Cardiac muscle cell (in vitro differentiated cells and primary cell): ENCODE measurements at regions not wholly inside any gene's neighbourhood (a gene's known extent, or its start where the extent isn't known, plus 50 kb on each side); places are given as distances from the start of the nearest gene placed in this dataset.
"Not testable (repeated sequence)": the region's sequence is repeated elsewhere in the genome, so short reads cannot be mapped to it uniquely, and the experiment has no call there.

ENCODE experiments used
- DNase-seq, 2 donors: peaks; one replicate each; pipeline versions ENCODE4 v3.0.0 to v3.0.0-alpha.2; 2010 to 2017; ENCODE audit warnings: low read depth in 1 of 2, low spot score in 1 of 2
- H3K27ac ChIP-seq: fragments of 200-600 bp; sonication (generic); 2 replicates; pipeline ENCODE4 v1.5.1; 2016
- H3K27me3 ChIP-seq: fragments of 200-600 bp; sonication (generic); 2 replicates; pipeline ENCODE4 v1.6.0; 2016; ENCODE audit warnings: control low read depth
- H3K36me3 ChIP-seq: fragments of 200-600 bp; sonication (generic); 2 replicates; pipeline ENCODE4 v1.5.1; 2016; ENCODE audit warnings: control low read depth
- H3K4me1 ChIP-seq: fragments of 200-600 bp; sonication (generic); 2 replicates; pipeline ENCODE4 v1.8.1; 2017; ENCODE audit warnings: low read depth, mild to moderate bottlenecking, mixed run types
- H3K4me3 ChIP-seq: fragments of 200-600 bp; sonication (generic); 2 replicates; pipeline ENCODE4 v1.5.1; 2016; ENCODE audit warnings: mild to moderate bottlenecking
- H3K9me3 ChIP-seq: fragments of 200-600 bp; sonication (generic); 2 replicates; pipeline ENCODE4 v1.5.1; 2017; ENCODE audit warnings: low read depth, mild to moderate bottlenecking, control low read depth
- CTCF ChIP-seq: IDR thresholded peaks from 2 replicates; pipeline ENCODE4 v1.5.1; 2012; ENCODE audit warnings: low read depth, mild to moderate bottlenecking, low read length

GRCh38 chr5:119299242-119299614 is 56.6 kb upstream of the TNFAIP8 start:
- not testable (repeated sequence) for H3K9me3 ChIP-seq, H3K27ac ChIP-seq, DNase-seq, H3K27me3 ChIP-seq, H3K4me1 ChIP-seq, H3K4me3 ChIP-seq, H3K36me3 ChIP-seq

- H3K9me3 ChIP-seq, result not testable (repeated sequence)
Measured at GRCh38 chr5:119299615-119300310, 56.1 kb upstream of the TNFAIP8 start.

GRCh38 chr5:119300311-119300670 is 55.5 kb upstream of the TNFAIP8 start:
- no peaks in the 10 kb centered on the region for H3K27me3 ChIP-seq
- H3K4me3 ChIP-seq, result no peak overlapping the region
- H3K27ac ChIP-seq, result no peak overlapping the region
- peaks cover 9% of the 10 kb centered on the region for H3K4me1 ChIP-seq
- no peak for DNase-seq
- H3K9me3 ChIP-seq, result no peaks in the 10 kb centered on the region
- TF ChIP-seq CTCF, result no peak
- no peaks in the 10 kb centered on the region for H3K36me3 ChIP-seq

More at GRCh38 chr5:119299615-119300310, 56.1 kb upstream of the TNFAIP8 start:
- not testable (repeated sequence) for H3K27me3 ChIP-seq, H3K36me3 ChIP-seq, H3K4me3 ChIP-seq, H3K27ac ChIP-seq, DNase-seq, H3K4me1 ChIP-seq

- no peak for TF ChIP-seq CTCF
- Histone ChIP-seq H3K4me3 (no peak overlapping the region), H3K27ac (no peak overlapping the region), H3K27me3 (no peaks in the 10 kb centered on the region), H3K4me1 (peaks cover 9% of the 10 kb centered on the region), H3K9me3 (no peaks in the 10 kb centered on the region), H3K36me3 (no peaks in the 10 kb centered on the region)
- no peak for DNase-seq
Measured at GRCh38 chr5:119301210-119301609, 54.6 kb upstream of the TNFAIP8 start.

- H3K4me1 ChIP-seq, result peaks cover 9% of the 10 kb centered on the region
- no peak overlapping the region for H3K27ac ChIP-seq
- no peak overlapping the region for H3K4me3 ChIP-seq
- H3K27me3 ChIP-seq, result no peaks in the 10 kb centered on the region
- no peaks in the 10 kb centered on the region for H3K9me3 ChIP-seq
- no peaks in the 10 kb centered on the region for H3K36me3 ChIP-seq
- no peak for DNase-seq
- TF ChIP-seq CTCF, result no peak
Measured at GRCh38 chr5:119301906-119302305, 53.9 kb upstream of the TNFAIP8 start.

- no peak overlapping the region for H3K27ac ChIP-seq
Measured at GRCh38 chr5:119302449-119302848, 53.4 kb upstream of the TNFAIP8 start.

More at GRCh38 chr5:119302449-119302848, 53.4 kb upstream of the TNFAIP8 start:
- H3K27me3 ChIP-seq, result no peaks in the 10 kb centered on the region
- H3K9me3 ChIP-seq, result no peaks in the 10 kb centered on the region
- H3K4me1 ChIP-seq, result peaks cover 9% of the 10 kb centered on the region
- H3K4me3 ChIP-seq, result no peak overlapping the region
- no peak for DNase-seq
- TF ChIP-seq CTCF, result no peak
- H3K36me3 ChIP-seq, result no peaks in the 10 kb centered on the region
